ENCODE measurements at regions not wholly inside any gene's neighbourhood (a gene's known extent, or its start where the extent isn't known, plus 50 kb on each side); places are given as distances from the start of the nearest gene placed in this dataset.
"Not testable (repeated sequence)": the region's sequence is repeated elsewhere in the genome, so short reads cannot be mapped to it uniquely, and the experiment has no call there.

DNA sequence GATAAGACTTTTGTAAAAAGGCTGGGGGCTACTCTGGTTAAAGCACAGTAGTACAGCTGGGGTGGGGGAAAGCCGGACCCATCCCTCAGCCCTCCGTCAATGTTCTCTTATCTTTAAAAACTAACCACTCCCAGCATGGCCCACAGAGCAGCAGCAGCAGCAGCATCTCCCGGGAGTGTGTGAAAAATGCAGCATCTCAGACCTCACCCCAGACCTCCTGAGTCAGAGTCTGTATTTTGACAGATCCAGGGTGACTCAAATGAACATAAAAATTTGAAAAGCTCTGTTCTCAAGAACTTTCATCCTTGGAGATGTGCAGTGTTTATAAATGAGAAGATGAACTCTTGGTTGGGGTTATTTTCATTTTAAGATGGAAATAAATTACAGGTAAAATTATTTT, 277.7 kb upstream of the ECI2 start:
- intact Hi-C loops (cut with DNase I), result no loop called here

GRCh38 chr6:4412488-4412887, 277.1 kb upstream of the ECI2 start:
- Histone ChIP-seq H3K4me3 (no peak overlapping the region), H3K27ac (no peak overlapping the region), H3K9me3 (no peaks in the 10 kb centered on the region), H3K4me1 (no peaks in the 10 kb centered on the region), H3K36me3 (no peaks in the 10 kb centered on the region), H3K27me3 (ENCODE audit: low read depth) (no peaks in the 10 kb centered on the region)
- TF ChIP-seq, protein P1, sequence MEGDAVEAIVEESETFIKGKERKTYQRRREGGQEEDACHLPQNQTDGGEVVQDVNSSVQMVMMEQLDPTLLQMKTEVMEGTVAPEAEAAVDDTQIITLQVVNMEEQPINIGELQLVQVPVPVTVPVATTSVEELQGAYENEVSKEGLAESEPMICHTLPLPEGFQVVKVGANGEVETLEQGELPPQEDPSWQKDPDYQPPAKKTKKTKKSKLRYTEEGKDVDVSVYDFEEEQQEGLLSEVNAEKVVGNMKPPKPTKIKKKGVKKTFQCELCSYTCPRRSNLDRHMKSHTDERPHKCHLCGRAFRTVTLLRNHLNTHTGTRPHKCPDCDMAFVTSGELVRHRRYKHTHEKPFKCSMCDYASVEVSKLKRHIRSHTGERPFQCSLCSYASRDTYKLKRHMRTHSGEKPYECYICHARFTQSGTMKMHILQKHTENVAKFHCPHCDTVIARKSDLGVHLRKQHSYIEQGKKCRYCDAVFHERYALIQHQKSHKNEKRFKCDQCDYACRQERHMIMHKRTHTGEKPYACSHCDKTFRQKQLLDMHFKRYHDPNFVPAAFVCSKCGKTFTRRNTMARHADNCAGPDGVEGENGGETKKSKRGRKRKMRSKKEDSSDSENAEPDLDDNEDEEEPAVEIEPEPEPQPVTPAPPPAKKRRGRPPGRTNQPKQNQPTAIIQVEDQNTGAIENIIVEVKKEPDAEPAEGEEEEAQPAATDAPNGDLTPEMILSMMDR (IDR thresholded peaks at IDR 0.05), result no peak
- intact Hi-C loops (cut with DNase I), result no loop called here
- no peak for DNase-seq
- ATAC-seq, result no peak

More for the DNA sequence above, 277.7 kb upstream of the ECI2 start:
- H3K27ac ChIP-seq, result no peak overlapping the region
- no peak overlapping the region for H3K4me3 ChIP-seq
- H3K27me3 ChIP-seq (ENCODE audit: low read depth), result no peaks in the 10 kb centered on the region
- ATAC-seq, result no peak
- H3K4me1 ChIP-seq, result no peaks in the 10 kb centered on the region
- DNase-seq, result no peak
- H3K9me3 ChIP-seq, result no peaks in the 10 kb centered on the region
- no peaks in the 10 kb centered on the region for H3K36me3 ChIP-seq
- TF ChIP-seq, protein P1 (IDR thresholded peaks at IDR 0.05), result no peak

- TF ChIP-seq, protein P1 (IDR thresholded peaks at IDR 0.05), result no peak
- H3K4me1 ChIP-seq, result no peaks in the 10 kb centered on the region
- intact Hi-C loops (cut with DNase I), result no loop called here
- no peaks in the 10 kb centered on the region for H3K27me3 ChIP-seq (ENCODE audit: low read depth)
- no peak for DNase-seq
- no peak overlapping the region for H3K27ac ChIP-seq
- ATAC-seq, result no peak
- H3K9me3 ChIP-seq, result no peaks in the 10 kb centered on the region
- no peak overlapping the region for H3K4me3 ChIP-seq
- H3K36me3 ChIP-seq, result no peaks in the 10 kb centered on the region
These were observed 276.7 kb upstream of the ECI2 start for GRCh38 chr6:4412077-4412476.

GRCh38 chr6:4407710-4408109, 272.3 kb upstream of the ECI2 start:
- DNase-seq; intact Hi-C loops (cut with DNase I); H3K27ac ChIP-seq; H3K27me3 ChIP-seq (ENCODE audit: low read depth); H3K4me1 ChIP-seq; H3K4me3 ChIP-seq; H3K36me3 ChIP-seq; H3K9me3 ChIP-seq; ATAC-seq: not testable (repeated sequence)

DNA sequence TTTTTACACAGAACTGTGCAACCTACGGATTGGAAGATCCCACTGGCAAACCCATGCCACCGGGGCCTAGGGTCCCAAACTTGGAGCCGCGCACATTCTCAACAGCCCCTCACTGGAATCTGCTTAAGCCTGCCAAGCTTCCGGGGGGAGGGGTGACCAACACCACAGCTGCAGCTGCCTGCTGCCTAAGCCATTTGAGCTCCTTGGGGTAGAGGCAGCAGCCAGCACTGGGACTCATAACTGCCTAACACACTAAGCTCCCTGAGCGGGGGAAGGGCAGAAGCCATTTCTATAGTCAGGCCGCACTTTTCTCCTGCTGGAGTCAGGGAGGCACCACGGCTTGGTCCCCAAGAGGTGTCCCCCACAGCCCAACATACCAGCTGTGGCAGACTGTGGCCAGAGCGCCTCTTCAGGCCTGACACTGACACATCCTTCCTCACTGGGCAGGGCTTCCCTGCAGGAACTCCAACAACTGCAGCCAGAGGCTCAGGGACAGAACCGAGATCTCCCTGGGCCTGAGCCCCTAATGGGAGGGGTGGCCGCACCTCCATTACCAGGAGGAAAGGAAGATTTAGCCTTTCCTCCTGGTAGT, 270.3 kb upstream of the ECI2 start:
- TF ChIP-seq, protein P1 (IDR thresholded peaks at IDR 0.05), result no peak
- no peaks in the 10 kb centered on the region for H3K27me3 ChIP-seq (ENCODE audit: low read depth)

GRCh38 chr6:4404415-4404814, 269.0 kb upstream of the ECI2 start:
- no peak for DNase-seq
- intact Hi-C loops (cut with DNase I), result no loop called here

More for the DNA sequence above, 270.3 kb upstream of the ECI2 start:
- H3K9me3 ChIP-seq, result no peaks in the 10 kb centered on the region
- DNase-seq, result no peak
- no peak overlapping the region for H3K27ac ChIP-seq
- ATAC-seq, result no peak
- H3K4me1 ChIP-seq, result peaks cover 9% of the 10 kb centered on the region
- intact Hi-C loops (cut with DNase I), result no loop called here
- no peak overlapping the region for H3K4me3 ChIP-seq
- no peaks in the 10 kb centered on the region for H3K36me3 ChIP-seq

More at GRCh38 chr6:4404415-4404814, 269.0 kb upstream of the ECI2 start:
- ATAC-seq, result no peak
- Histone ChIP-seq H3K4me3 (no peak overlapping the region), H3K4me1 (peaks cover 9% of the 10 kb centered on the region), H3K36me3 (no peaks in the 10 kb centered on the region), H3K9me3 (no peaks in the 10 kb centered on the region), H3K27me3 (ENCODE audit: low read depth) (no peaks in the 10 kb centered on the region), H3K27ac (no peak overlapping the region)
- TF ChIP-seq, protein P1 (IDR thresholded peaks at IDR 0.05), result no peak
